ENCODE measurements at regions not wholly inside any gene's neighbourhood (a gene's known extent, or its start where the extent isn't known, plus 50 kb on each side); places are given as distances from the start of the nearest gene placed in this dataset.

- TF ChIP-seq EZH2phosphoT487 (IDR thresholded peaks at IDR 0.05; ENCODE audit: borderline replicate concordance, low read length) (no peak), CTCF (IDR thresholded peaks at IDR 0.05; ENCODE audit: low read depth, low read length, poor library complexity, severe bottlenecking) (no peak)
Observed at GRCh38 chr21:35644523-35644922, 415.8 kb downstream of the SETD4 start.

Measured in DOHH2 (cell line).